HK-2 (cell line): ENCODE measurements at regions not wholly inside any gene's neighbourhood (a gene's known extent, or its start where the extent isn't known, plus 50 kb on each side); places are given as distances from the start of the nearest gene placed in this dataset.

ENCODE experiments used
- DNase-seq: peaks from one replicate; pipeline ENCODE4 v3.0.0-alpha.2; 2018; ENCODE audit not compliant: unreplicated experiment

DNA sequence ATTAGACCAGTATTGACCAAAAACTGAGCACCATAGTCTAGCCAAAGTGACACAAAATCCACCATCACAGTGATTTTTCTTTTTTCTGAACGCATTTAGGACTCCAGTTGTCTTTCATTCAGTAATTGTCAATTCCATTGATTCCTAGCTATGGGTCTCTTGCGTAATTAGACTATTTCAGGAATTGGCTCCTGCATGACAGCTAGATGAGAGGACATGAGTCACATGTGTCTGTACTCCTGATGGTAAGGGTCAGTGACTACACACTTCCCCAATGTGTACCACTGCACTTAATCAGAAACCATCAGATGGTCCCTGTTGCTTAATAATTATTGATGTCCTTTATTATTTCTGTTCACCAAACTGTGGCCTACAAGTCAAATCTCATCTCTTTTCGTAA is 469.5 kb downstream of the POM121L12 start:
- no peak for DNase-seq

DNA sequence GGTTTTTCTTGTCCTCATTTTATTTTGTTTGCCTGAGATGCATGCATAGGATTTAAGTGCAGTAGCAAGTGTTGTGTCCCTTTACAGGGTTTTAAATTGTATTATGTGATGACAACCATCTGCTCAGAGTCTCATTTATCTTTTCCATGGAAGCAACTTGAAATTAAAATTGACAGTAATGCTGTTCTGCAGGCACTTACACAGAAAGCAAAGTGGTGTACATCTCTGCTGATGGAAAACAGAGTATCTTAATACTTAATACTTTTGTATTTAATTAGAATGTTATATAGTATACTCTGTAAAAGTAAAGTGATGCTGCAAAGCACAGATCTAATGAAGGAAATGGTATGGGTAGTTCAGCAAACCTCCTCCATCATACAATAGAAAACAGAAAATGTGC is 482.9 kb downstream of the POM121L12 start:
- DNase-seq: no peak

DNA sequence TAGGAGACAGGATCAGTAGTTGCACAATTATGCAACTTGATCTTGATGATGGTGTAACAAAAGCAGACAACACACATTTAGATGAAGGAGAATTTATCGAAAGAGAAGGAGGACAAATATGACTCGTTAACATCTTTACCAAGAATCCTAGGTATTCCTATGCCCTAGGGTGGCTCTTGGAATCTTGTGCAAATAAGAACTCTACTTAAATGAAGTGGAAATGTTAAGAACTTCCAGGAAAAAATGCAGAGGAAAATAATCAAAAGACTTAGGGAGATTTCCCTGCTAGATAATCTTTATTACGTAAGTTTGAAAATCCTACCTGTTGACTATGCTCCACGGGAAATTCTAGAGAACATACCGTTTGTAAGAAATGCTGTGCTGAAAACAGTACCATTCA is 485.4 kb downstream of the POM121L12 start:
- DNase-seq: no peak

DNA sequence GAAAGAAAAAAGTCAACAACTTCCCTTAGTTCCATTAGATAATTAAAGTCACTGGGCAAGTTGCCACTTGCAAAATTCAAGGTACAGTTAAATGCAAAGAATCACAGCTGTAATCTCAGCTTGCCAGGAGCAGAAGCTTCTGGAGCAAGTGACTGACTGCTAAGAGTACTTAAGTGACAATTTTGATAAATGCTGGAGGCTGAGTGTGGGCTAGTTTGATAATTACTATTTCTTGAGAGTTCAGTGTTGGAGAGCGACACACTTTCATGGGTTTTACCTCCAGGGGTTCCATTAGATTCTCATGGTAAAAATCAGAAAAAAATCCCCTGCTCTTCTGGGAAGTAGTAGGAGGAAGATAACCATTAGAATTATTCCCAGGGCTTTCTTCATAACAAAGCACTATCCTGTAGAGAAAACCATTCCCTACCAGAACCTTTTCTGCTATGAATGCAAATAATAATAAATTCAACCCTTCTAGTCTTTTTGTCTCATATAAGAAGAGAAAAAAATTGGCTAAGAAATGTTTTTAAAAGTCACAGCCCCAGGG is 486.3 kb downstream of the POM121L12 start:
- DNase-seq: no peak

DNA sequence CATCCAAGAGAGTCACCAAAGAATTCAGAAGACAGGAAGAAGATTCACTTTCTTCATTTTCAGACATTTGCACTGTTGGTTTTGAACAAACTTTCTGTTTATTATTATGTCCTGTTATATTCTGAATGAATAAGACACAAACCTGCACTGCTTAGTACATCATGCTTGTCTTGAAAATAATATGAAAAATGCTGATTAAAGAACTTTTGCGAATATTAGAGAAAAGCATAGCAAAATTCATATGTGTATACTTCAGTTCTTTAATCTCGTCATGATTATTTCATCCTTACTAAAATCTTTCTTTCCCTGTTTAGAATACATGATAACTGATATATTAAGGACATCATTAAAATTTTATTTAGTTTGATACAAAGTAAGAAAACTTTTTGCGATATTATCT is 504.1 kb downstream of the POM121L12 start:
- no peak for DNase-seq

DNA sequence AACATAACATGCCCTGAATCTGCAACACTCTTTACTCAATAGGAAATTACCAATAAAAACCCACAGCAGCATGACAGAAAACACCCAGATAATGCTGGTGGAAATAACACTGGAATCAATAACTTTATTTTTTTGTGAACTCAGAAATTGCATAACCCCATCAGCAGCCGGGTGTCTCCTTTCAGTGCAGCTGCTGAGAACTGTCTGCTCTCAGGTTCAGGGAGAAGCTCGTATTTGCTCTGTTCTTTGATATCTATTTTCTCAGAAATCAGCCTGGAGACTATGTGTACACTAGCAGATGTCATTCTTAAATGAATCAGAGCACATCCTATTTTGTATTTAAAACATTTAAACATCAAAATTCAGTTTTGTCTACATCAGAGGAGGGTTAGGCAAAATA is 506.0 kb downstream of the POM121L12 start:
- no peak for DNase-seq

DNA sequence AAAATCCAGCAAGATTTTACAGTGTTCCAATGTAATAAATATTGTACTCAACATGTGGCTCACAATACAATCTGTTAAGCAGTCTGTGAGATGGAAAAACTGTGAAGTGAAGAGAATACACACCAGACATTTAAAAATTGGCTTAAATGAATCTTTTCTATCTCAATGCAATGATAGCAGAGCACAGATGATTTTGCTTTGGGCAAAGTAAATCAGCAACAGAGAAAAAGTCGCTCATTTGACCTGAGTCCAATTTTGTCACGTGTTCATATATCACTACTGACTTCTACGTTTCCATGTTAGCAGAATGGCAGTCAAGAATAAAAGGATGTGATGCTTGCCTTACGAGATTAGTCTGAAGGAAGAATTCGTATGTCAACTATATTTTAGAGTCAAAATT is 506.7 kb downstream of the POM121L12 start:
- DNase-seq: no peak
